NCI-H128 (cell line): ENCODE measurements at regions not wholly inside any gene's neighbourhood (a gene's known extent, or its start where the extent isn't known, plus 50 kb on each side); places are given as distances from the start of the nearest gene placed in this dataset.
A peak's percentile ranks its signal among the peaks of the same experiment; 100 is the strongest.
"Not testable (repeated sequence)": the region's sequence is repeated elsewhere in the genome, so short reads cannot be mapped to it uniquely, and the experiment has no call there.

Source experiments
- DNase-seq: peaks from one replicate; lab custom pipeline; 2025; ENCODE audit not compliant: unreplicated experiment; lab: John Stamatoyannopoulos, UW

DNA sequence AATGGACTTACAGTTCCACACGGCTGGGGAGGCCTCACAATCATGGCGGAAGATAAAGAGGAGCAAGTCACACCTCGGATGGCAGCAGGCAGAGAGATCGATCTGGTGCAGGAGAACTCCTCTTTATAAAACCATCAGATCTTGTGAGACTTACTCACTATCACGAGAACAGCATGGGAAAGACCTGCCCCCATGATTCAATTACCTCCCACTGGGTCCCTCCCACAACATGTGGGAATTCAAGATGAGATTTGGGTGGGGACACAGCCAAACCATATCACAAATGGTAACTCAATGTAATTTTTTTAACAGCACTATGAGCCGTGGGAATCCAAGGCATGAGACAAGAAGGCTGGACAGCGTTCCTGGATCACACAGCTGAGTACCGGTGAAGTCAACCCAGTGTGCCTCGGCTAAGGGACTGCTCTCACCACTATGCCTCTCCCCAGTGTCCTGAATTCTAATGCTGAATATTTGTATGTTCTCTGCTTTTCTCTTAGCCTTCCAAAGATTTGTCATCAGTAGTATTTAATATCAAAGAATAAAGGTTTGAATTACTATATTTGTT, 84.3 kb downstream of the IRS2 start:
- DNase-seq, result not testable (repeated sequence)

DNA sequence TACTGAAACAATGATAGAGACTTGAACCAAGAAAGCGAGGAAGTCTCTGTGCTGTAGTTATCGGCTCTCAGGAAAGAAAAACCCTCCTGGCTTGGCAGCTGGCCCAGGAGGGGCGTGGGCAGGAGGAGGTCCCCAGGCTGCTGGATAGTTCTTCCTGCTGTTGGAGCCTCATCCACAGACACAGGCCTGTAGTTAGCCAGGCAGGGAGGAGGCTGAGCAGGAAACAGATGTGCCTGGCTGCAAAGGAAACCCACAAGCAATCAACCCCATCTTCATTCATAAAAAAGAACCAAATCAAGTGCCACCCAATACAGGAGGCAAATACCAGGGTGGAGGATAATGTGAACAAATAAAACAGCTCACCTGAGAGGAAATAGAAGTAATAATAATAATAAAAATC, 86.2 kb downstream of the IRS2 start:
- DNase-seq, result peak; percentile 26

DNA sequence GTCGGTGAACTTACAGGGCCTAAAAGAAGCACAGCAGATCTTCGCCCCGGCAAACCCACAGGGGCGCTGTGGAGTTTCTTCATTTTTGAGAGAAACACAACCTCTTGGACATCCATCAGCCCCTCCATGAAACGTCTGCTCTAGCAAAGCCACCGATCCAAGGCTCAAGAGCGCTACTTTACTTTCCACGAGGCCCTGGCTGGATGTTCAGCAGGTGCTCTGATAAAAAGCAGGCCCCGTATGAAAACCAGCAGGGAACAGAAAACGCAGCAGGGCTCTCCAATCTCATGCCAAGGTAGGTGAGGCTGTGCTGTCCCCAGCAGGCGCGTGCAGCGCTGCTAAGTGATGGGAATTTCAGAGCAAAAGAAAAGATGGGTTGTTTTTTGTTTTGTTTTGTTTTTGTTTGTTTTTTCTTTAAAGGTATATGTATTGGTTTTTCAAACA, 86.7 kb downstream of the IRS2 start:
- no peak for DNase-seq

DNA sequence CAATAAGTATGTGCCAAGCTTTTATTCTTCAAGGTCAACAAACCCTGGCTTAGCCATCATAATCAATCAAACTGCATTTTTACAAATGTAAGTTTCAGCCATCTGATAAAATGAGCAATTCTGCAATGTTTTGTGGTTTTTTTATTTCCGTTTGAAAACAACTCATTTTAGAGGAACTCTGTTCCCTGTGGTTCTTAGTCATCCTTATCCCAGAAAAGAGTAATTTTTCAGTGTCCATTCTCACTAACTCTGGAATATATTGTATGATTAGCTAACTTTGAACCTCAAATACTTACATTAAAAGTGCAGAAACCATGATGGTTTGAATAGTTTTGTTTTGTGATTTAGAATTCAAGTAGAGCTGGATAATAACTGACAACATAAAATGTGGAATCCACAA, 87.6 kb downstream of the IRS2 start:
- DNase-seq, result no peak

DNA sequence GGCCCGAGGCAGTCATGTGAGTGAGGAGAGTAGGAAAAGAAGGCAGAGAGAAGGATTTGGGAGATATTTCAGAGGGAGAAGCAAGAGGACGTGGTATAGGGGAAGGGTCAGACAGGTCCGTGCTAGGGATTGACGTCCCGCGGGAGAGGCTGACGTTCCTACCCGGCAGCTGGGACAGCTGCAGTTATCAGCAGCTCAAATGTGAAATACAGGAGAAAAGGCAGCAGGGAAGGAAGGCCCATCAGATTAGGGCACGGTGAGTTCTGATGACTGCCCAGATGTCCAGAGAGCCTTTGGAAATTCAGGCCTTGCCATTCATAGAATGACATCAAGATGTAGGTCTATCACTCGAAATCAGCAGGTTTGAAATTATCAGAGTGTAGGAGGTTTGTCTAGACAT, 88.4 kb downstream of the IRS2 start:
- no peak for DNase-seq

DNA sequence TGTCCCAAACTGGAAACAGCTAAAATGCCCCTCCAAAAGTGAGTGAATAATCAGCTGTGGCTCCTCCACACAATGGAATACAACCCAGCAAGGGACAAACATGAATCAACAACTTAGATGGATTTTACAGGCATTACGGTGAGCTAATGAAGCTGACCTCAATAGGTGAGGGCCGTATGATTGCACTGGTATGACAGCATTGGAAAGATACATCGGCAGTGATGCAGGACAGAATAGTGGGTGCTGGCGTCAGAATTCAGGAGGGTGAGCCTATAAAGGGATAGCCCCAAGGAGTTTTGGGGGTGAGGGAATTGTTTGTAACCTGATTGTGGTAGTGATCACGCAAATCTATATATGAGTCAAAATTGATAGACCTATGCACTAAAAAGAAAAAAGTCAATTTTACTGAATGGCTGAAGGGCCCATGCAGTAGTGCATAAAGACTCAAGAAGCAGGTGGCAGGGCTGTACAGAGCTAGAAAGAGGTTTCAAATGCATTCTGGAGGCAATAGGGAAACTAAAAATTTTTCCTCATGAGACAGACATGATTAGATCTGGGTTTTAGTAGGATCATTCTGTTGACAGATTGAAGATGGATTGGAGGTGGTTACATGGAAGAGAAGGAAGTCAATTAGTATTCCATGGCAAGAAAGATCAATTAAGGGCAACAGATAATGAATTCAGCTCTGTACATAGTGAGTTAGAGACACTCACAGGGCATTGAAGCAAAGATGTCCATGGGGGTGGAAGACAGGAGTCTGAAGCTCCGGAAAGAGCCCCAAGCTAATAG, 90.8 kb downstream of the IRS2 start:
- DNase-seq, result no peak

DNA sequence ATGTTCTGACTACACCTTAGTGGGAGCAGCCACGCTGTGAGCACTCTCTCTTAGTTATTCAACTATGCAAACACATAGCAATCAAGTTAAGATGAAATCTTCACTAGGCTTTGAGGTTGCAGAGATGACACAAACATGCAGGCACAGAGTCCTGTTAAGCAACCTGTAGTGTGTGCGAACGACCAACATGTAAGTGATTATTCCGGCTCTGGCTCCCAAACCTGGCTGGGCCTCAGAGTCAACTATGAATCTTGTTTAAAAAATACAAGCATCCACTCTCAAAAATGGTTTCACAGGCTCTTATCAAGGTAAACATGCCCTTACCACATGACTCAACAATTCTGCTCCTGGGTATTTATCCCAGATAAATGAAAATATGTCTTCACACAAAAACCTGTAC, 91.4 kb downstream of the IRS2 start:
- no peak for DNase-seq

DNA sequence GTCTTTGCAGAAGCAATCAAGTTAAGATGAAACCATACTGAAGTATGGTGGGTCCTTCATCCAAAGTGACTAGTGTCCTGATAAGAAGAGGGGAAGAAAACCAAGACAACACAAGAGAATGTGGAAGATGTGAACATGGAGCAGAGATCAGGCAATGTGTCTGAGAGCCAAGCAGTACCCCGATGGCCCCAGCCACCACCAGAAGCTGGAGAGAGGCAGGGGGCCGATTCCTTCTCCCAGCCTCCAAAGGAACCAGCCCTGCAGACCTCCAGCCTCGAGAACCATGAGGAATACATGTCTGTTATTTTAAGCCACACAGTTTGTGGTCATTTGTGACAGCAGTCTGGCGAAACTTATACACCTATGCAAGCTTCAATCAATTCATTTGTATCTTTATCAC, 93.2 kb downstream of the IRS2 start:
- DNase-seq, result no peak

DNA sequence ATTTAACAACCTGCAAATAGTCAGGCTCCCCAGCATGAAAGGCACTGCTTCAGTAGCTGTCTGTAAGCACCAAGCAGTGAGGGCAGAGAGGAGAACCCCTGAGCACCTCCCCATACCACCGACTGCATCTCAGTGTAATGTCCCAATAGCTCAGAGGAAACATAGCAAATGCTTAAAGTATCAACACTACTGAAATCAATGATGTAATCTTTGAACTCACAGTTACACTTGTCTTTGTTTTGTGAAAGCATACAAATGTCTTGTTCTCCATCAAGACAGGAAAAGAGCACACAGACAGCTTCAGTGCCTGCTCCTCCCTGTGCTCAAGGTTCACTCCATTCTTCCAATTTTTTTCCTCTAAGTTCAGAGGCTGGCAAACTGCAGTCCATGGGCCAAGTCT, 94.7 kb downstream of the IRS2 start:
- no peak for DNase-seq

DNA sequence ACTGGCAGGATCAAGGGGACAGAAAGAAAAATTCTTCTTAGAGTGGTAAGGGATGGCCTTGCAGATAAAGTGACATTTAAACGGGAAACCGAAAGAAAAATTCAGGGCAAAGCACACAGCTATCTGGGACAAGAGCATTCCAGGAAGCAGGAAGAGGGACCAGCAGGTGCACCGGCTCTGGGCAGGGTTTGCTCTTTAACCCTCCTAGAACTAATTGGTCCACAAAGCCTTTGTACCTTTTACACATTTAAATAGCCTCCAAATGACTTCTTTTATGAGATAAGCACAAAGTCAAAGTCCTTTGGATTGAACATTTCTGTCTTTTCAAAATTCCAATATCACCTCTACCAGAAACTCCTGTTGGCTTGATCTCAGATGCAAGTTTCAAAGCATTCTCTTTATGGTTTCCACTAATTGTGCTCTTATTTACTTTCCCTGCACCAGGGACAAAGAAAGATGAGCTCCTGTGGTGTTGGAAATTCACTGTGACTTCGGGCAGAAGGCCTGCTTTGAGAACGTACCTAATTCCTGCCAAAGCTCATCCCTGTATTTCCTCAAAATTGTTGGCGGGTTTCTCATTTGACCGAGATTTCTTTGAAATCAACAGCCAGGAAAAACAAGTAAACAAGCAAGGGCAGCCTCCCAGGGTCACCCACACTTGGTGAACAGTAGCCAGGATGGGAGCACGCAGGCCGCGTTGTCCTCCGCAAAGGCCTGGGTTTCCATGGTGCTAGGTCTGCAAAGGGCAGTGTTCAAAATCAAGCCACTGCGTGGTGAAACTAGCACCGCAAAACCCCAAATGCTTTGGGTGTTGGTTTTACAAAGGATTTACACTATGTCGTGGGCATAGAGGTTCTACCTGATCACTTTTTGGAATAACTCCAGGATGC, 98.6 kb downstream of the IRS2 start:
- no peak for DNase-seq

DNA sequence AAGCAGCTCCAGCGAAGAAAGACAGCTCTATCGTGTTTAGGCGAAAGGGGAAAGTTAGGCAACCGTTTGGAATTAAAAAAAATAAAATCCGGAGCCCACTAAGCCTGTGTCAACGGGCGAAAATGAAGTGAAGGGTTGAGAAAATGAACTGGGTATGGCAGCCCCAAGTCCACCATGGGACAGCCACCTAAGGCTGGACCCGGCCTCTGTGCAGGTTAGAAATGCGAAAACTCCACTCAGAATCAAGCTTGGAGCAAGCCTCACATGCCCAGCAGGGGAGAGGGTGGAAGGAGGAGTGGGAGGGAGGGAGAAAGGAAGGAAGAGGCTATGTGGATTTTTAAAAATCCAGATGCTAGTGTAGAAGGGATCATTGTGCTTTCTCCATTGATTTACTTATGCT, 101.2 kb downstream of the IRS2 start:
- no peak for DNase-seq

DNA sequence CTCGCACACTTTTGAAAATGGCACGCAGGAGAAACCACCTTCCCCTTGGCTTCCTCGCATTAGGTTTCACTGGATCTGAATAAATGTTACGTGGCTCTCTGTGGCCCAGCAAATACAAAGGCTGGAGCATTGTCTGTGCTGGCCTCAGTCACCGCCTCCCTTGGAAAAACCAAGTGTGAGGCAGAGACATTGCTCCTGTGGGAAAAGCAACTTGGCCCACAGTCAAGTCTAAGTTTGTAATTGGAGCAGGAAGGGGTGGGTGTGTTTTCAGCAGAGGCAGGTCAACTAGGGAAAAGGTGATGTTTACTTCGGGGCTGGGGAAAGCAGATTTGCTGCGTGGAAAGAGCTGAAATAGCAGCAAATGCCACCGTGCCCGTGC, 101.6 kb downstream of the IRS2 start:
- peak; percentile 28 for DNase-seq

DNA sequence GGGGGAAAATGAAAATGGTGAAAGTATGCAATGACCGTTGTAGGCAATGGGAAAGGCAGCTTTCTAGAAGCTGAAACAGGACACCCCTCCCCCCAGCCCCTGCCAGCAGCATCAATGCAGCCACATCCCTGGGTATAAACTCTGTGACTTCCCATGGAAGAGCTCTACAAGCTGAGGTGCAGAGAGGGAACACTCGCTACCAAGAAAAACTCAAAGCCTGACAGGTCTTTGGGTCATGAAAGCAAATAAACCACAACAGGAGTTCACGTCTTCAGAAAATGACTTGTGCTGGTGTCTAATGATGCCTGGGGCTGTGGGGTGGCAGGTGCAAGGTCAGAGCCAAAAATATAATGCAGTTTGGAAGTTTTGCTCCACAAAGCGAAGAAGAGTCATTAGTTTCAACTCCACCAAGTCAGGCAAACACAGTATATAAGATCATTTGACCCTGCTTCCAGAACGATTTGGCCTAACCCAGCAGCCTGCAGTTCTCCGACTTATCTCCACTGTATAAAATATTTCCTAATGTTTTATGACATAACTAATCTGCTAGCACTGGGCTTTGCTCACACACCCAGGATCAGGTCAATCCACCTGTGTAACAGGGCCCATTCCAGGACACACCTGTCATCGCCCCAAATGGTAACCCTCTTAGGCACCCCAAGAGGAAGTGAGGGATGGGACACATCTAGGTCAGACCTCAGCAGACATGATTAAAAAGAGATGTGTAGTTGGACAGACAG, 102.1 kb downstream of the IRS2 start:
- no peak for DNase-seq

DNA sequence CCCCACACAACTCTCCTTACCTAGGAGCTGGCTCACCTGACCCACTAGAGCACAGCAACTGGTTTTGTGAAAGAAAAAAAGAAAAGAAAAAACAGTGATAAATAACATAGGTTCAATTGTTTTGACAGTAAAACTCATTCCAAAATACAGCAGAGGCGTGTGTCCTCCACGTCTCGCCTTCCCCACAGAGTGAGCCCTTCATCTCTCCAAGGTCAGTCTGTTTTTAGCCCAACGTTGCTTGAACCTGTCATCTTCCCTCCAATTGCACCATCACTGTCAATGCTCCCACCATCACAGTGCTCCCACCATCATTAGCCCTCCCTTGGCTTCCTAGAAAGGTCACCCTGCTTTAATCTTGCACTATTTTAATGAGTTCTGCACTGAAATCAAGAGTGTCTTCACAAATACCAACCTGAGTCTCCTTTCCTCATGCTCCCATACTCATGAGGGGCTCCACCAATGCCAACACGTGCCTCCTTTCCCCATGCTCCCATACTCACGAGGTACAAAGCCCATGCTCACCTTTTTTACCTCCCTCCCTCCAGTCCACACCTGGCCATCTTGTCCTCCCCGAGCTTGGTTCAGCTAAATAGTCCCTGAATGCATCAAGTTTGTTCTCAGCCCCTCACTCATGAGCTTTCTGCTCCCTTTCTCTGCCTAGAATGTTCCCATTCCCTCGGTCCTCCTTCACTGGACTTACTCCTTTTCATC, 103.7 kb downstream of the IRS2 start:
- DNase-seq, result no peak

DNA sequence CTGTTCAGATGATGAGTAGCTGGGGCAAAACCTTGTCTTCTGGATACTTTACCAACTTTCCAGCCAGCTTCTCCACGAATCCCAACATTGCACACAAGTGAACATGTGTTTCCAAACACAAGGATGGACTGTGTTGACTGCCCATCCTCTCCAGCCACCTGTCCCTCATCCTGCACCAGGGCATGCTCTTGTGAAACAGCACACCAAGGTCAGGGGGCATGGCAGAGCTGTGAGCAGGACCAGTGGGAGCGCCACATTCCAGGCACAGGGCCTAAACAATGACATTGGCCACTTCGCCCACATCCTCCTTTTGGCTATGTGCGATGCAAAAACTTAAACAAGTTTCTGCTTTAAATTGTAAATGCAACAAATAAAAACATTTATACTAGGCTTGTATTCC, 105.5 kb downstream of the IRS2 start:
- DNase-seq, result no peak

DNA sequence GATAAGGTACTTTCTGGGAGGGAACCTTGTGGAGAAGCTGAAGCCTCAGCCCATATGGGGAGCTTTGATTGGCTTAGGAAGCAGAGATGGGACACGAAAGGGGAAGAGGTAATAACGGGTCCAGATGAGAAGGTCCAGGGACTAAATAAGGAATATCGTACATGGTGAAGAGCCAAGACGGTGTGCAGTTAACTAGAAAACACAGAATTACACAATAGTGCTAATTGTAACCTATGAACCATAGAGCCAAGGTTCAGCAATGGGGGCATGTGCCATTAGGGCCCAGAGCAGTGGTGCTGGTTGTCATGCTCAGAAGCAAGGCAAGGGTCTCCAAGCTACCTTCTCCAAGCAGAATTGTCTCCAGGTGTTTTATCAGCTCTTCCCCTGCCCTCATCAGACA, 106.1 kb downstream of the IRS2 start:
- no peak for DNase-seq

DNA sequence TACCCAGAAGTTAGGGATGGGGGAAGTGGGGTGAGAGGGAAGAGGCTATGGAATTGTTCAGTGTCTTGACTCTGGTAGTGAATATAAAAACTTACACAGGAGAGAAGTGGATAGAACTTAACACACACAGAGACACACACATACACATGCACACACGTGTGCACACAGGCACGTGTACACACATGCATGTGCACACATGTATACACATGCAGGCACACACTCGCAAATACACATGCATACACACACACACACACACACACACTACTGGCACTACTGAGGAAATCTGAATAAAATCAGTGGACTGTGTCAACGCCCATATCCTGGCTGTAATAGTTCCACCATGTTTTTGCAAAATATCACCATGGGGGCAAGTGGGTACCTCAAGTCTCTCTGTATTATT, 107.9 kb downstream of the IRS2 start:
- DNase-seq, result no peak

DNA sequence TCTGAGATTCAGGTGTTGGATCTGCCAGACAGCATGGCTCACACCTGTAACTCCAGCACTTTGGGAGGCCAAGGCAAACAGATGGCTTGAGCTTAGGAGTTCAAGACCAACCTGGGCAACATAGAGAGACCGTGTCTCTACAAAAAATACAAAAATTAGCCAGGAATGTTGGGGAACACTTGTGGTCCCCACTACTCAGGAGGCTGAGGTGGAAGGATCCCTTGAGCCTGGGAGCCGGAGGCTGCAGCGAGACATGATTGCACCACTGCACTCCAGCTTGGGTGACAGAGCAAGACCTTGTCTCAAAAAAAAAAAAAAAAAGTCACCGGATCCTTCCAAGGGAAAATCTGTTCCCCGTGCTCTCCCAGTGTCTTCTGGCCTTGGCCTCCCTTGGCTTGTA, 109.2 kb downstream of the IRS2 start:
- DNase-seq, result no peak

DNA sequence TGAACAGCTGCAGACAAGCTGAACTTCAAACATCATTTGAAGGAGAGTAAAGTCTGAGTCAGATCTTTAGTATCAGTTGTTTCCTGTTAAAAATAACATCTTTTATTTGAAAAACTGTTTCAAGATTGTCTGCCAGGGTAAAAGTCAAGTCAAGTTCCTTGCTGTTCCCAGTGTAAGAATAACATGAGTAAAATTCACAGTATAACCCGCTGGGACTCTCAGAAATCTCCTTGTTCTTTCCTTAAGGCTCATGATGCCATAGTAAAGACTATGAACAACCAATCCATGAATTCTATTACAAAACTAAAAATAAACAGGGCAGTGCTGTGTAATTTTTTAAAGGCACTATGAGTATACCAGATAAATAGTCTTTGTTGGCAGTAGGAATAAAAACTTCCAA, 112.9 kb downstream of the IRS2 start:
- DNase-seq, result no peak

DNA sequence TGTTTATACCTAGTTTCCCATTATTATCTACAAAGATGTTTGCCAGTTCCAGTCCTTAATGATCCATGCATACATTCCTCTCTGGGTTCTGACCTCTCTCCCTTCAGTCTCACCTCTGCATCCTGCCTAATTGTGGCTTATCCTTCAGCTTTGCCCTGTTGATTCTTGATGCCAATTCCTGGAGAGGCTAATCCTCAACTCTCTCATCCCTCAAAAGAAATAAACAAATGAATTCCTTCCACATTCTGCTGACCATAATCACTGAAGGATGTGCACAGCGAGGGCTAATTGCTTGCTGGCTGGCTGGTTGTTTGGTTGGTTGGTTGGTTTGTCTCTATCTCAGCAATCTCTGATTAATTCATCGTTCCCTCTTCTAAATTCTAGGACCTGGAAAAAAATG, 113.8 kb downstream of the IRS2 start:
- DNase-seq, result no peak

DNA sequence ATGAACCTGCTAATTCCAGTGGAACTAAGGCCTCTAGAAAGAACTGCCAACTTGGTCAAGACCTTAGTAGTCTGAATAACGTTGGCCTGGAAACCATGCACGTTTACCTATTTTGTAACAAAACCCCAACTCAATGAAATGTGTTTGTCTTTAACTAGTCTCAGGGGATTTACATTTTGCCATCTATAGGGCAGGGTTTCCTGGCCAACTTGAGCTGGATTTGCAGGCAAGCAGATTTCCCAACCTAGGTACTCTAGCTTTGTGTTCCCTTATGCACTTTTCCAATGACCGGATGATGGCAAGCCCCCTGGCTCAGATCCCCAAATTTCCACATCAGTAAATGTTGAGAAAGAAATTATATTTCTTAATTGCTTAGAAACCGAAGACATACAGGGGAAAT, 114.5 kb downstream of the IRS2 start:
- DNase-seq, result no peak
